PC-3 (cell line): ENCODE measurements at regions not wholly inside any gene's neighbourhood (a gene's known extent, or its start where the extent isn't known, plus 50 kb on each side); places are given as distances from the start of the nearest gene placed in this dataset.

Source experiments
- EZH2 ChIP-seq: fragments of 300-600 bp; sonication (generic); IDR thresholded peaks from one replicate; pipeline ENCODE4 v1.6.1; 2017; ENCODE audit warnings: antibody characterized with exemption, mild to moderate bottlenecking, low read length; ENCODE audit not compliant: unreplicated experiment
- EZH2phosphoT487 ChIP-seq: fragments of 300-600 bp; sonication (generic); IDR thresholded peaks from 2 replicates; pipeline ENCODE4 v1.6.1; 2018; ENCODE audit warnings: mild to moderate bottlenecking, antibody characterized with exemption, low read length, borderline replicate concordance
- TF ChIP-seq, protein P1 (sequence below): fragments of 300-600 bp; sonication (generic); conservative IDR thresholded peaks from 2 replicates; pipeline ENCODE4 v1.5.1; 2017; ENCODE audit warnings: antibody characterized with exemption, low read depth, mild to moderate bottlenecking, low read length

DNA sequence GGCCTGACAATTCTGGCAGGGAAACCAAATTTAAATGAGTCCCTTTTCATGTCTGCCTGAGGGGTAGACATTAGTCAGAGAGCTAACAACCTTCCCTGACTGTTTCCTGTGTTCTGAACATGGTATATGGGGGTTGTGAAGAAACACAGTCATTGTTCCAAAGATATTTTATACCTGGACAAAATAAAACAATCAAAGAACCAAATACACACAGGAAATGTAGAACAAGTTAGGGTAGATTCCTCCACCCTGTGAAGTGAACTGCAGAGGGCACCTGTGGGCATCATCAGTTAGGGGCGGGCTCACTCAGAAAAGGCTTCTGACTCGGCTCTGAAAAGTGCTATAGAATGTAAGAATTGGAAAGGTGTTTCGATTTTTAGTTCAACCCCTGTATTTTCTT is 231.9 kb upstream of the CADM1 start:
- TF ChIP-seq, protein P1, sequence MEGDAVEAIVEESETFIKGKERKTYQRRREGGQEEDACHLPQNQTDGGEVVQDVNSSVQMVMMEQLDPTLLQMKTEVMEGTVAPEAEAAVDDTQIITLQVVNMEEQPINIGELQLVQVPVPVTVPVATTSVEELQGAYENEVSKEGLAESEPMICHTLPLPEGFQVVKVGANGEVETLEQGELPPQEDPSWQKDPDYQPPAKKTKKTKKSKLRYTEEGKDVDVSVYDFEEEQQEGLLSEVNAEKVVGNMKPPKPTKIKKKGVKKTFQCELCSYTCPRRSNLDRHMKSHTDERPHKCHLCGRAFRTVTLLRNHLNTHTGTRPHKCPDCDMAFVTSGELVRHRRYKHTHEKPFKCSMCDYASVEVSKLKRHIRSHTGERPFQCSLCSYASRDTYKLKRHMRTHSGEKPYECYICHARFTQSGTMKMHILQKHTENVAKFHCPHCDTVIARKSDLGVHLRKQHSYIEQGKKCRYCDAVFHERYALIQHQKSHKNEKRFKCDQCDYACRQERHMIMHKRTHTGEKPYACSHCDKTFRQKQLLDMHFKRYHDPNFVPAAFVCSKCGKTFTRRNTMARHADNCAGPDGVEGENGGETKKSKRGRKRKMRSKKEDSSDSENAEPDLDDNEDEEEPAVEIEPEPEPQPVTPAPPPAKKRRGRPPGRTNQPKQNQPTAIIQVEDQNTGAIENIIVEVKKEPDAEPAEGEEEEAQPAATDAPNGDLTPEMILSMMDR = no peak
- no peak for TF ChIP-seq EZH2
- TF ChIP-seq EZH2phosphoT487 = no peak
